Loucy (cell line): ENCODE measurements at regions not wholly inside any gene's neighbourhood (a gene's known extent, or its start where the extent isn't known, plus 50 kb on each side); places are given as distances from the start of the nearest gene placed in this dataset.

ENCODE experiments used
- H2AFZ ChIP-seq: fragments of 200-600 bp; sonication (generic); 2 replicates; pipeline ENCODE4 v1.6.0; 2016; ENCODE audit warnings: antibody characterized with exemption, mild to moderate bottlenecking, low read length, moderate library complexity
- H3F3A ChIP-seq: fragments of 200-600 bp; 2 replicates; pipeline ENCODE4 v1.6.0; 2016; ENCODE audit warnings: antibody characterized with exemption, low read depth, mild to moderate bottlenecking
- H3K27me3 ChIP-seq: fragments of 200-600 bp; sonication (generic); 2 replicates; pipeline ENCODE4 v1.6.1; 2014; ENCODE audit warnings: low read length, mild to moderate bottlenecking; ENCODE audit not compliant: insufficient read depth, poor library complexity, severe bottlenecking
- H3K36me3 ChIP-seq: fragments of 200-600 bp; sonication (generic); 2 replicates; pipeline ENCODE4 v1.6.1; 2016; ENCODE audit warnings: low read length; ENCODE audit not compliant: insufficient read depth
- H3K4me1 ChIP-seq: fragments of 200-600 bp; sonication (generic); 2 replicates; pipeline ENCODE4 v1.5.1; 2014; ENCODE audit warnings: low read length, mild to moderate bottlenecking; ENCODE audit not compliant: insufficient read depth, poor library complexity, severe bottlenecking
- H3K4me2 ChIP-seq: fragments of 200-600 bp; sonication (generic); 2 replicates; pipeline ENCODE4 v1.6.0; 2014; ENCODE audit warnings: antibody characterized with exemption, low read length, low read depth, mild to moderate bottlenecking; ENCODE audit not compliant: poor library complexity, severe bottlenecking
- H3K4me3 ChIP-seq: fragments of 200-600 bp; sonication (generic); 2 replicates; pipeline ENCODE4 v1.5.1; 2014; ENCODE audit warnings: low read length, mild to moderate bottlenecking, mixed read lengths; ENCODE audit not compliant: poor library complexity, severe bottlenecking
- H3K79me2 ChIP-seq: fragments of 200-600 bp; sonication (generic); 2 replicates; pipeline ENCODE4 v1.6.1; 2014; ENCODE audit warnings: low read length; ENCODE audit not compliant: insufficient read depth
- H3K9ac ChIP-seq: fragments of 200-600 bp; sonication (generic); 2 replicates; pipeline ENCODE4 v1.6.0; 2014; ENCODE audit warnings: mild to moderate bottlenecking, low read depth, low read length, moderate library complexity; ENCODE audit not compliant: poor library complexity, severe bottlenecking
- H3K9me2 ChIP-seq: fragments of 200-600 bp; sonication (generic); replicated peaks from 2 replicates; pipeline ENCODE4 v1.6.1; 2016; ENCODE audit warnings: low read depth, low read length, mixed read lengths
- H3K9me3 ChIP-seq: fragments of 200-600 bp; sonication (generic); 2 replicates; pipeline ENCODE4 v1.6.1; 2014; ENCODE audit warnings: mild to moderate bottlenecking, antibody characterized with exemption, low read length, low read depth; ENCODE audit not compliant: insufficient read depth
- H4K20me1 ChIP-seq: fragments of 200-600 bp; sonication (generic); 2 replicates; pipeline ENCODE4 v1.6.0; 2014; ENCODE audit warnings: antibody characterized with exemption, low read length, mild to moderate bottlenecking; ENCODE audit not compliant: insufficient read depth, poor library complexity, severe bottlenecking
- CTCF ChIP-seq: fragments of 200-600 bp; sonication (generic); conservative IDR thresholded peaks from 2 replicates; pipeline ENCODE4 v1.5.1; 2014; ENCODE audit warnings: mild to moderate bottlenecking, antibody characterized with exemption, low read length
- EZH2phosphoT487 ChIP-seq: fragments of 200-600 bp; IDR thresholded peaks from 2 replicates; pipeline ENCODE4 v1.6.1; 2018; ENCODE audit warnings: antibody characterized with exemption, mild to moderate bottlenecking, moderate library complexity, borderline replicate concordance

- Histone ChIP-seq H3K9ac (no peak overlapping the region), H3K4me3 (no peak overlapping the region), H3K4me2 (no peak overlapping the region), H3F3A (no peaks in the 10 kb centered on the region), H3K9me3 (no peaks in the 10 kb centered on the region; the same call in 1 of the 2 replicates), H3K27me3 (no peaks in the 10 kb centered on the region), H3K36me3 (no peaks in the 10 kb centered on the region), H2AFZ (no peak overlapping the region), H3K4me1 (no peaks in the 10 kb centered on the region), H4K20me1 (no peaks in the 10 kb centered on the region), H3K9me2 (no peaks in the 10 kb centered on the region), H3K79me2 (no peaks in the 10 kb centered on the region)
- TF ChIP-seq EZH2phosphoT487 (no peak), CTCF (no peak)
Observed at GRCh38 chr16:64507240-64508024, 614.4 kb downstream of the CDH11 start.

- H3K9me3 ChIP-seq = no peaks in the 10 kb centered on the region
- no peak overlapping the region for H3K9ac ChIP-seq
- no peaks in the 10 kb centered on the region for H4K20me1 ChIP-seq
- H3K9me2 ChIP-seq = no peaks in the 10 kb centered on the region
- no peaks in the 10 kb centered on the region for H3K79me2 ChIP-seq
- no peak overlapping the region for H3K4me2 ChIP-seq
- H3K27me3 ChIP-seq = no peaks in the 10 kb centered on the region
- TF ChIP-seq EZH2phosphoT487 (no peak), CTCF (no peak)
- no peak overlapping the region for H2AFZ ChIP-seq
- no peaks in the 10 kb centered on the region for H3F3A ChIP-seq
- no peaks in the 10 kb centered on the region for H3K36me3 ChIP-seq
- H3K4me1 ChIP-seq = no peaks in the 10 kb centered on the region
- H3K4me3 ChIP-seq = no peak overlapping the region
Observed at GRCh38 chr16:64499211-64499610, 622.7 kb downstream of the CDH11 start.

GRCh38 chr16:64498363-64498762 lies 623.5 kb downstream of the CDH11 start:
- Histone ChIP-seq H3K9me2 (no peaks in the 10 kb centered on the region), H3K4me2 (no peak overlapping the region), H3K36me3 (no peaks in the 10 kb centered on the region), H4K20me1 (no peaks in the 10 kb centered on the region), H3K9me3 (no peaks in the 10 kb centered on the region), H3K79me2 (no peaks in the 10 kb centered on the region), H3F3A (no peaks in the 10 kb centered on the region), H3K27me3 (no peaks in the 10 kb centered on the region), H3K9ac (no peak overlapping the region), H3K4me3 (no peak overlapping the region), H2AFZ (no peak overlapping the region), H3K4me1 (no peaks in the 10 kb centered on the region)
- TF ChIP-seq EZH2phosphoT487 (no peak), CTCF (no peak)
